HEK293 (cell line): ENCODE measurements at regions not wholly inside any gene's neighbourhood (a gene's known extent, or its start where the extent isn't known, plus 50 kb on each side); places are given as distances from the start of the nearest gene placed in this dataset.

ENCODE experiments used
- CTCF ChIA-PET: fragments of 350-600 bp; formaldehyde crosslinking; extraction: SDS; loops from one replicate; lab custom pipeline; 2021; ENCODE audit warnings: antibody characterized with exemption; lab: Yijun Ruan, JAX
- POLR2A ChIA-PET: fragments of 300-600 bp; formaldehyde crosslinking; extraction: SDS; loops from one replicate; lab custom pipeline; 2020; ENCODE audit warnings: antibody characterized with exemption, inconsistent platforms; lab: Yijun Ruan, JAX
- H3K27ac ChIP-seq: fragments of 200-500 bp; sonication (Bioruptor generic); 2 replicates; pipeline ENCODE4 v1.5.1; 2014; ENCODE audit warnings: low read depth, low read length, control low read depth, inconsistent platforms; ENCODE audit errors: extremely low read depth
- H3K36me3 ChIP-seq, 2 experiments: fragments of 200-500 bp in 1 of 2; sonication (Bioruptor generic) in 1 of 2; 1 replicate in 1 of 2; 2 replicates in 1 of 2; pipeline ENCODE4 v1.5.1; 2014 to 2017; ENCODE audit warnings: inconsistent platforms in 2 of 2, low read length in 2 of 2; ENCODE audit not compliant: control insufficient read depth in 2 of 2, insufficient read depth in 1 of 2
- H3K4me1 ChIP-seq: fragments of 200-500 bp; sonication (Bioruptor generic); 2 replicates; pipeline ENCODE4 v1.5.1; 2014; ENCODE audit warnings: mild to moderate bottlenecking, low read length, inconsistent platforms; ENCODE audit not compliant: control insufficient read depth, insufficient read depth
- H3K4me3 ChIP-seq: 2 replicates; pipeline ENCODE4 v1.5.1; 2011; ENCODE audit warnings: low read depth, mild to moderate bottlenecking, control low read depth, low read length, moderate library complexity
- H3K9me3 ChIP-seq: fragments of 200-500 bp; sonication (Bioruptor generic); 2 replicates; pipeline ENCODE4 v1.5.1; 2014; ENCODE audit warnings: low read depth, low read length, inconsistent platforms; ENCODE audit not compliant: control insufficient read depth, insufficient read depth
- KLF9 ChIP-seq: fragments of 450-650 bp; formaldehyde crosslinking; IDR thresholded peaks from 2 replicates; pipeline ENCODE4 v1.5.1; 2016; ENCODE audit warnings: missing biosample characterization, missing genetic modification characterization, low read depth
- MEIS1 ChIP-seq: sonication (generic); formaldehyde crosslinking; IDR thresholded peaks from 2 replicates; pipeline ENCODE4 v1.8.1; 2022; ENCODE audit warnings: missing genetic modification reagents, mild to moderate bottlenecking, borderline replicate concordance
- SCRT2 ChIP-seq: fragments of 450-650 bp; formaldehyde crosslinking; IDR thresholded peaks from 2 replicates; pipeline ENCODE4 v1.5.1; 2016; ENCODE audit warnings: missing biosample characterization, missing genetic modification characterization
- SP7 ChIP-seq: fragments of 450-650 bp; formaldehyde crosslinking; IDR thresholded peaks from 2 replicates; pipeline ENCODE4 v1.5.1; 2016; ENCODE audit warnings: missing biosample characterization, missing genetic modification characterization
- ZFP69B ChIP-seq: fragments of 450-650 bp; formaldehyde crosslinking; IDR thresholded peaks from 2 replicates; pipeline ENCODE4 v1.5.1; 2016; ENCODE audit warnings: missing biosample characterization, missing genetic modification characterization
- ZNF324 ChIP-seq: fragments of 450-650 bp; formaldehyde crosslinking; IDR thresholded peaks from 2 replicates; pipeline ENCODE4 v1.5.1; 2016; ENCODE audit warnings: missing biosample characterization, missing genetic modification characterization
- ZNF391 ChIP-seq: fragments of 450-650 bp; formaldehyde crosslinking; IDR thresholded peaks from 2 replicates; pipeline ENCODE4 v1.5.1; 2016; ENCODE audit warnings: low read depth, missing biosample characterization, missing genetic modification characterization, borderline replicate concordance
- ZNF48 ChIP-seq: fragments of 450-650 bp; formaldehyde crosslinking; IDR thresholded peaks from 2 replicates; pipeline ENCODE4 v1.5.1; 2016; ENCODE audit warnings: missing biosample characterization, missing genetic modification characterization
- ZNF521 ChIP-seq: fragments of 450-650 bp; formaldehyde crosslinking; IDR thresholded peaks from 2 replicates; pipeline ENCODE4 v1.5.1; 2017; ENCODE audit warnings: missing biosample characterization, mild to moderate bottlenecking, missing genetic modification characterization
- ZNF624 ChIP-seq: fragments of 450-650 bp; formaldehyde crosslinking; IDR thresholded peaks from 2 replicates; pipeline ENCODE4 v1.5.1; 2017; ENCODE audit warnings: missing biosample characterization, missing genetic modification characterization
- ZNF626 ChIP-seq: fragments of 450-650 bp; sonication (Bioruptor Pico); formaldehyde crosslinking; IDR thresholded peaks from 2 replicates; pipeline ENCODE4 v1.5.1; 2018; ENCODE audit warnings: missing biosample characterization, missing genetic modification characterization, inconsistent platforms
- ZNF670 ChIP-seq: fragments of 450-650 bp; formaldehyde crosslinking; IDR thresholded peaks from 2 replicates; pipeline ENCODE4 v1.5.1; 2016; ENCODE audit warnings: missing biosample characterization, missing genetic modification characterization, low read depth
- ZNF707 ChIP-seq: fragments of 450-650 bp; formaldehyde crosslinking; IDR thresholded peaks from 2 replicates; pipeline ENCODE4 v1.5.1; 2016; ENCODE audit warnings: missing biosample characterization, missing genetic modification characterization
- ZNF747 ChIP-seq: fragments of 450-650 bp; formaldehyde crosslinking; IDR thresholded peaks from 2 replicates; pipeline ENCODE4 v1.5.1; 2016; ENCODE audit warnings: missing biosample characterization, missing genetic modification characterization
- ZNF792 ChIP-seq: fragments of 450-650 bp; formaldehyde crosslinking; IDR thresholded peaks from 2 replicates; pipeline ENCODE4 v1.5.1; 2016; ENCODE audit warnings: missing biosample characterization, missing genetic modification characterization
- ZNF830 ChIP-seq: fragments of 450-650 bp; IDR thresholded peaks from 2 replicates; pipeline ENCODE4 v1.5.0; 2018; ENCODE audit warnings: missing biosample characterization, missing genetic modification characterization, low read depth, mild to moderate bottlenecking, moderate library complexity
- TF ChIP-seq, protein P1 (sequence below): fragments of 450-650 bp; formaldehyde crosslinking; IDR thresholded peaks from 2 replicates; pipeline ENCODE4 v1.5.1; 2016; ENCODE audit warnings: missing biosample characterization, missing genetic modification characterization, borderline replicate concordance
- TF ChIP-seq, protein P2 (sequence below): fragments of 450-650 bp; formaldehyde crosslinking; IDR thresholded peaks from 2 replicates; pipeline ENCODE4 v1.5.1; 2016; ENCODE audit warnings: missing biosample characterization, missing genetic modification characterization
- TF ChIP-seq, protein P3 (sequence below): fragments of 450-650 bp; formaldehyde crosslinking; IDR thresholded peaks from 2 replicates; pipeline ENCODE4 v1.5.1; 2016; ENCODE audit warnings: missing biosample characterization, missing genetic modification characterization

DNA sequence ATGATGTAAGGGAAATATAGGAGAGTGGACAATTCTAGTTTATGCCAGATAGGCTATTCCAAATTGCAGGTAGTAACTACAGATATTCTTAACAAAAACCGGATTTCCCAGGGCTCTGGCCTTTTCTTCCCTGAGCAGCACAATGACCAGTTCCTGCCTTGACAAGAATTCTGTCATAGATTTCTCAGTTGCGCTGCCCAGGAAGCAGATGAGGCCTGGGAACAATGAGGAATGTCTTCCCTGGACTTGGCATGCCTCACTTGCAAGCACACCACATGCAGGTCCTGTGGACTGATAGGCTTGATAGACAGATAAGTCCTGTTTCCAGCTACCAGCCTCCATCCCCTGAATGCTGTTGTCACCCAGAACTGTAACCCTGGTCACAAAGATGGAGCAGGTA is 174.5 kb upstream of the PRSS58 start (continued):
- no peak for TF ChIP-seq ZNF626 (tag by site-specific recombination)
- no peak for TF ChIP-seq SP7 (tag by site-specific recombination)

DNA sequence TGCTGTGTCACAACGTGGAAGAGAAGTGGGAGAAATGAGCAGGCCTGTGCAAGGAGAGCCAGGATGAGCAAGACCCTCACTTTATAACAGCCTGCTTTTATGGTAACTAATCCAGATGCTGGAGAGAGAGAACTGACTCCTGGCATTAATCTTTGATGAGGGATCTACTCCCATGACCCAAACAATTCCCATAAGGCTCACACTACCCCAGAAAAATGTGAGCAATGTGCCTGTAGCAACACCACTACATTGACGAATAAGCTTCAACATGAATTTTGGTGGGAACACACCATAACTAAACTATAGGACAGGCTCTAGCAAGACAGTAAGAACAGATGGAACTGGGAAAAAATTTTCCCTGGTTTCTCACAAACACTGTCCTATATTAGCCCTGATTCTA is 173.6 kb upstream of the PRSS58 start:
- ChIA-PET POLR2A (no interaction called here), CTCF (no interaction called here)
- no peak overlapping the region for H3K4me3 ChIP-seq
- H3K9me3 ChIP-seq, result no peaks in the 10 kb centered on the region
- H3K36me3 ChIP-seq, result no peaks in the 10 kb centered on the region
- TF ChIP-seq MEIS1 (CRISPR knock-in tag), result no peak
- TF ChIP-seq ZFP69B (tag by site-specific recombination), result no peak
- TF ChIP-seq ZNF670 (tag by site-specific recombination), result no peak
- TF ChIP-seq, protein P1, sequence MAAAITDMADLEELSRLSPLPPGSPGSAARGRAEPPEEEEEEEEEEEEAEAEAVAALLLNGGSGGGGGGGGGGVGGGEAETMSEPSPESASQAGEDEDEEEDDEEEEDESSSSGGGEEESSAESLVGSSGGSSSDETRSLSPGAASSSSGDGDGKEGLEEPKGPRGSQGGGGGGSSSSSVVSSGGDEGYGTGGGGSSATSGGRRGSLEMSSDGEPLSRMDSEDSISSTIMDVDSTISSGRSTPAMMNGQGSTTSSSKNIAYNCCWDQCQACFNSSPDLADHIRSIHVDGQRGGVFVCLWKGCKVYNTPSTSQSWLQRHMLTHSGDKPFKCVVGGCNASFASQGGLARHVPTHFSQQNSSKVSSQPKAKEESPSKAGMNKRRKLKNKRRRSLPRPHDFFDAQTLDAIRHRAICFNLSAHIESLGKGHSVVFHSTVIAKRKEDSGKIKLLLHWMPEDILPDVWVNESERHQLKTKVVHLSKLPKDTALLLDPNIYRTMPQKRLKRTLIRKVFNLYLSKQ, result no peak
- TF ChIP-seq ZNF624 (tag by site-specific recombination), result no peak
- no peak for TF ChIP-seq ZNF48 (tag by site-specific recombination)
- TF ChIP-seq ZNF324 (tag by site-specific recombination), result no peak
- TF ChIP-seq ZNF521 (tag by site-specific recombination), result no peak
- TF ChIP-seq, protein P2, sequence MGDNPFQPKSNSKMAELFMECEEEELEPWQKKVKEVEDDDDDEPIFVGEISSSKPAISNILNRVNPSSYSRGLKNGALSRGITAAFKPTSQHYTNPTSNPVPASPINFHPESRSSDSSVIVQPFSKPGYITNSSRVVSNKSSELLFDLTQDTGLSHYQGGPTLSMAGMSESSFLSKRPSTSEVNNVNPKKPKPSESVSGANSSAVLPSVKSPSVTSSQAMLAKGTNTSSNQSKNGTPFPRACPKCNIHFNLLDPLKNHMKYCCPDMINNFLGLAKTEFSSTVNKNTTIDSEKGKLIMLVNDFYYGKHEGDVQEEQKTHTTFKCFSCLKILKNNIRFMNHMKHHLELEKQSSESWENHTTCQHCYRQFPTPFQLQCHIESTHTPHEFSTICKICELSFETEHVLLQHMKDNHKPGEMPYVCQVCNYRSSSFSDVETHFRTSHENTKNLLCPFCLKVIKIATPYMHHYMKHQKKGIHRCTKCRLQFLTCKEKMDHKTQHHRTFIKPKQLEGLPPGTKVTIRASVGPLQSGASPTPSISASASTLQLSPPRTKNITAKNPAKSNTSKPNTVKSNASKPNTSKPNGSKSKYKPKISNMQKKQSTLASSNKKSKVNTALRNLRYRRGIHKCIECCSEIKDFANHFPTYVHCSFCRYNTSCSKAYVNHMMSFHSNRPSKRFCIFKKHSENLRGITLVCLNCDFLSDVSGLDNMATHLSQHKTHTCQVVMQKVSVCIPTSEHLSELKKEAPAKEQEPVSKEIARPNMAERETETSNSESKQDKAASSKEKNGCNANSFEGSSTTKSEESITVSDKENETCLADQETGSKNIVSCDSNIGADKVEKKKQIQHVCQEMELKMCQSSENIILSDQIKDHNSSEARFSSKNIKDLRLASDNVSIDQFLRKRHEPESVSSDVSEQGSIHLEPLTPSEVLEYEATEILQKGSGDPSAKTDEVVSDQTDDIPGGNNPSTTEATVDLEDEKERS (tag by site-specific recombination), result no peak
- TF ChIP-seq ZNF391 (tag by site-specific recombination), result no peak
- no peak for TF ChIP-seq ZNF830 (tag by site-specific recombination)
- TF ChIP-seq ZNF792, result no peak
- TF ChIP-seq KLF9, result no peak
- TF ChIP-seq ZNF747 (tag by site-specific recombination), result no peak
- TF ChIP-seq ZNF707 (tag by site-specific recombination), result no peak
- TF ChIP-seq, protein P3, sequence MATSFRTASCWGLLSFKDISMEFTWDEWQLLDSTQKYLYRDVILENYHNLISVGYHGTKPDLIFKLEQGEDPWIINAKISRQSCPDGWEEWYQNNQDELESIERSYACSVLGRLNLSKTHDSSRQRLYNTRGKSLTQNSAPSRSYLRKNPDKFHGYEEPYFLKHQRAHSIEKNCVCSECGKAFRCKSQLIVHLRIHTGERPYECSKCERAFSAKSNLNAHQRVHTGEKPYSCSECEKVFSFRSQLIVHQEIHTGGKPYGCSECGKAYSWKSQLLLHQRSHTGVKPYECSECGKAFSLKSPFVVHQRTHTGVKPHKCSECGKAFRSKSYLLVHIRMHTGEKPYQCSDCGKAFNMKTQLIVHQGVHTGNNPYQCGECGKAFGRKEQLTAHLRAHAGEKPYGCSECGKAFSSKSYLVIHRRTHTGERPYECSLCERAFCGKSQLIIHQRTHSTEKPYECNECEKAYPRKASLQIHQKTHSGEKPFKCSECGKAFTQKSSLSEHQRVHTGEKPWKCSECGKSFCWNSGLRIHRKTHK (tag by site-specific recombination), result no peak
- TF ChIP-seq, all 188 proteins: peak for 0
- H3K27ac ChIP-seq, result no peak overlapping the region
- no peaks in the 10 kb centered on the region for H3K4me1 ChIP-seq

DNA sequence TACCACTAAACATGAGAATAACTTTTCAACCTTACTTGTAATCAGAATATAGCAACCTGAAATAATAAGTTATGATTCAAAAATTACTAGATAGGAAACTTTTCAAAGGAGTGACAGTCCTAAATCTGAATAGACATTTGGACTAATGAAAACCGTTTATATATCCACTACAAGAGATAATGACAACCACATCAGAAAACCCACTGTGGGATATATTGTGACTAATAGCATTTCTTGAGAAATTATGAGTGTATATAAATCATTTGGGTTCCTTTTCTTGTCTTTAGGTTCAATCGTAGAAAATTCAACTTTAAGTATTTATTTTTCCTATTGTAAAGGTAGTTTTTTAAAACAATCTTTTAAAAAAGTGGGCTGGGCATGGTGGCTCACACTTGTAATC is 170.2 kb upstream of the PRSS58 start:
- Histone ChIP-seq H3K4me3 (no peak overlapping the region), H3K4me1 (no peaks in the 10 kb centered on the region), H3K36me3 (no peaks in the 10 kb centered on the region), H3K27ac (no peak overlapping the region), H3K9me3 (no peaks in the 10 kb centered on the region)
- CTCF ChIA-PET, result interaction anchor here (0.7 to 0.9 kb wide), 3 partner anchors 58 to 414 kb away, joined by 3 read pairs; no protein-coding TSS in a partner anchor
- POLR2A ChIA-PET, result no interaction called here
- TF ChIP-seq SCRT2, result no peak
